HG02938 (cell line): ENCODE measurements at regions not wholly inside any gene's neighbourhood (a gene's known extent, or its start where the extent isn't known, plus 50 kb on each side); places are given as distances from the start of the nearest gene placed in this dataset.

ENCODE experiments used
- ATAC-seq: cut with Tn5 transposase; IDR thresholded peaks from one replicate; pipeline ENCODE4 v1.9.1; 2021; ENCODE audit warnings: mild to moderate bottlenecking, moderate library complexity; ENCODE audit not compliant: unreplicated experiment

DNA sequence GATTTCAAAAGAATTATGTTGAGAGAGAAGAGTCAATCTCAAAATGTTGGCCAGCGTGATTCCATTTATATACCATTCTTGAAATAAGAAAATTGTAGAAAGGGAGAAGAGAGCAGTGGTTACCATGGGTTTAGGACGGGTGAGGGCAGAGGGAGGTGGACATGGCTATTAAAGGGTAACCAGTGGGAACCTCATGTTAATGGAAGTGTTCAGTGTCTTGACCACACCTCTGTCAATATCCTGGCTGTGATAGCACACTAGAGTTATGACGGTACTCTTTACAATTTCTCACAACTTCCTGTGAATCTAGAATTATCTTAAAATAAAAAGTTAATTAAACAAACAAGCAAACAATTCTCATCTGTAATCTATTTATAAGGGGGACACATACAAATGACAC is 821.2 kb downstream of the VRK1 start:
- ATAC-seq = no peak

DNA sequence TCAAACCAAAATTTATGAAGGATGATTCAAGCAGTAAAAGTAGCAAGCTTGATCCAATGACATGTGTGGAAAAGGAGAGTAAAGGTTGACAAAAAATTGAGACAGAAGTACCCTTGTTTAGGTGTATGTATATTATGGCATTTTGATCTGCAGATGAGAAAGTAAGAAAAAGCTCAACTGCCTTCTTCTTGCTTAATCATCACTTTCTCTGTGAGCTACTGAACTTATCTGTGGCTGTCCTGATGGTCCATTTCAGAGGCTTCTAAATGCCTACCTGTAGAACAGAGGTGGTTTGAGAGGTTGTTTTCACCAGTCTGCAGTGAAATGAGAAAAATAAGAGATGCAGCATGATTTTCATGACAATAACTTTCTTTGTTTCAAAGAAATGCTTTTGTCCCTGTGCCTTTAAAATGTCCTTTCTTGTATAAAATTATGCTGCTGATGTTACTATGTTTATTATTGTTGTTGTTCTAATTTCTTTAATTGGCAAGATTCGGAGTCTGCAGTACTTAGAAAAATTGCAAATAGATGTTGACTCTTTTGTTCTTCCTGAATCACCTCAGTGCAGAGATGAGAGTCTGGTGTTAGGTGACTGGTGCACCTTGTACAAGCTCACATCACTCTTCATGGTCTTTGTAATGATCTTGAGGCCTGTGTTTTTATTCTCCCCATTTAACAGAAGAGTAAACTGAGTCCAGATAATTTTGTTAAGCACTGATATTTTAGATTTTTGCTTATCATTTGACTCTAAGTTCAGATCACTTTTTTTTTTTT is 821.9 kb downstream of the VRK1 start:
- no peak for ATAC-seq

DNA sequence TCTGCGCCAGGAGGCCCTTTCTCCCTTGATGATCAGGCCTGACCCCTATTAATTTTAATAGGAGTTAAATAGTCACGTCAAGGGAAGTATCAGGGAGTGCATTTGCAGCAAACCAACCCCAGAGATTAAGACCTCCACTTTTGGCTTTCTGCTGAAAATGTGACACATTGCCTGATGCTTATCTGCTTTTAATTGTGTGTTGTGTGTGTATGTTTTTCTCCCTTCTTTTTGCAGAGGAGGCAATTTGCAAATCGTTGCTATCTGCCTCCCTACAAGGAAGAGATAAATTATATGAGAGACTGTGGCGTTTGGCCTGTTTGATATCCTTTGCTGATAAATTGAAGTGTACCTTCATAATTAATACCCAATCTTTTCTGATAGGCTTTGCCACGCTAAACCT is 822.9 kb downstream of the VRK1 start:
- ATAC-seq = no peak

DNA sequence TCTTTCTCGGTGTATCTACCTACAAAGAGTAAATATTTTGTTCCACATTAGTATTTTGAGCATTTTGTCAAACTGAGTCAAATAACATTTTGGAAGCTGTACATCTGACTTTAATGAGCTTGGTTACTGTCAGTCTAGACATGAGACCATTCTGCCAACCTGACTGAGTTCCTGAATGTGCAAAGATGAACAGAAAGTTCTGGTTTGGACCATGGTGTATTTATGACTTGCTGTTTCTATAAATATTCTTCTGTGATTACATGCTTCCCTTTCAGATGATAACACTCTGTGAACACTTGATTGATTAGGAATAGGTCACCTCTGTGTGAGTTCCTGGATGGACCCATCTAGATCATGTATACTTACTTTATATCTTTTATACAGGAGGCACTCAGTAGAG is 827.8 kb downstream of the VRK1 start:
- ATAC-seq = no peak

DNA sequence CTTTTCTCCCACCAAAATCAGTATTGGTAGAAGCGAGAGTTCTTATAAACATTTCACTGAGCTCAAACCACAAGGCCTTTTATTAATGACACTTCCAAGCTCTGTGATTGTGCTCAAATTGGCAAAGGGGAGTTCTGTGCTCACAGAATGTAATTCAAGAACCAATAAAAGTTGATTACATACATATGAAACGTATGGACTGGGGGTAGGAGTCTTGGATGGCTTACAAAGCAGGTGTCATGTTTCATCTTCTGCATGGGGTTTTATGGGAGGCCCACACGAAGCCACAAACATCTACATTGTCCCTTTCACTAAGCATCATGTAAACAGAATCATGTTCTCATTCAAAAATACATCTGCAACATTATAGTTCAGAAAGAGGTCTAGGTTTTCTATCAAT is 828.3 kb downstream of the VRK1 start:
- ATAC-seq = no peak

DNA sequence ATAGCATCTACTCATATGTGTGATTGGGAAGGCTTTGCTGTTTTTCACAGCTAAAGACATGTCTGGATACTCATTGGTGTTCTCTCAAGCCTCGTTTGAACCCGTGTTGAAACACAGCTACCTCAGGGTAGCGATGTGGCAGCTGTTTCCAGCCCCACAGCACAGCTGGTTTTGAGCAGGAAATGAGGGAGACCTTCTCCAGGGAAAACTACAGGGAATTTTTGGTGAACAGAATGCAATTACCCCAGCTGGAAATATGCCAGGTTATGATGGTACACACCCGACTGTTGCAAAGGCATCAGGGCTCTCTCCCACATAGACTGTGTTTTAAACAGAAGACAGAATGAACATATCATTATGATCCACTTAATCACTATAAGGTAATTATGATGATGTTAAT is 828.9 kb downstream of the VRK1 start:
- no peak for ATAC-seq

DNA sequence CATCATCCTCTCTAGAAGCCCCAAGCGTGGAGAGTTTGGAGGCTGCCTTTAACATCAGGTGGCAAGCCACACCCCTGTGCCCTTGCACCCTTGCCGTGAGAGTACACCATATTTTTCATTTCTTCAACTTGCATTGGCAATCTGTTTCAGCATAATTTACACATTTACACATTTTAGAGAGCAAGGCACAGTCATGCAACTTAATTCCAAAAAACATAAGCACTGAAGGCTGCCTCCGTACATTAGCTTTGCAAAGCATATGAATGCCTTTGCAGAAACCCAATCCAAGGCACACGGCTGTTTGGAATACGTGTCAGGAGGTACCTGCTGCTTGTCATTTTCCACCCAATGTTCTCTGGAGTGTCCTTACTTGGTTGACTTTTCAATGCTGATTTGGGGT is 833.1 kb downstream of the VRK1 start:
- no peak for ATAC-seq

DNA sequence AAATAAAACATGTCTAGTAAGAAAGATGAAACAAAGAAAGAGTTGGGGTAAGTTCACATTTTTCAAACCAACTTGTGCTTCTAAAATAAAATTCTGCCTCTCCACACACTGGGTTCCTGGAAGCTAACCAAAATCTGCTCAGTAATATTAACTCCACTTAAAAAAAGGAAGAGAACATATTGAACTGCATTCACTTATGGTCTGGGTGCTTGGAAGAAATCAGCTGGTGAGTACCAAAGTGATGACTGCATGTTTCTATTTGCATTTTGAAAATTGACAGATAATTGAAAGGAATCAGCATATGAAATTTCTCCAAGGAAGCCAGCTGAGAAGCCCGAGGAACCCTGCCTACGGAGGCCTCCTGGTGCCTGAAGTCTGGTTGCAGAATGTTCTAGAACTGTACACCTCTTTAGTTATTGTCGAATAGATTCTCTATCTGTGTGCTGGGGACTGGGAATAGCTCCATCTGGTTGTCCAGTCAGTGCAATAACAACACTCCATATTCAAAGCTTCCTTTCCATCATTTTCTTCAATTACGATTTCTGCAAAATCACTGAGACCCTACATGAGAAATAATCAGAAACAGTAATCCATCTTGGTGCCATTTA is 836.1 kb downstream of the VRK1 start:
- ATAC-seq = no peak

DNA sequence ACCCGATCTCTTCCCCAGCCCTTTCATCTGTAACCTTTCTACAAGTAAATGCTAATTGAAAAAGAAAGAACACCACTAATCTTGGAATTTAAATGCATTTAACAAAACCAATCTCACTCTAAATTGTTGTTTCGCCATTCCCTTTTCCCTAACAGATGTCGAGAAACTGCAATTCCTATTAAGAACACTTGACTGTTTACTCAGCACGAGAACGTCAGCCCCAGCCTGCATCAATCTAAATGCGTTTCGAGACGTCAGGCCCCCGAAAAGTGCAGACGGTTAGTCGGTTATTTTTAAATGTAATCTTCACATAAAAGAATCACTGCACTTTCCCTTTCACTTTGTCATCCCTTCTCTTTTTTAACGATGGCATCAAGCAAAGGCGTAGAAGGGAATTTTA is 837.6 kb downstream of the VRK1 start:
- ATAC-seq = no peak

DNA sequence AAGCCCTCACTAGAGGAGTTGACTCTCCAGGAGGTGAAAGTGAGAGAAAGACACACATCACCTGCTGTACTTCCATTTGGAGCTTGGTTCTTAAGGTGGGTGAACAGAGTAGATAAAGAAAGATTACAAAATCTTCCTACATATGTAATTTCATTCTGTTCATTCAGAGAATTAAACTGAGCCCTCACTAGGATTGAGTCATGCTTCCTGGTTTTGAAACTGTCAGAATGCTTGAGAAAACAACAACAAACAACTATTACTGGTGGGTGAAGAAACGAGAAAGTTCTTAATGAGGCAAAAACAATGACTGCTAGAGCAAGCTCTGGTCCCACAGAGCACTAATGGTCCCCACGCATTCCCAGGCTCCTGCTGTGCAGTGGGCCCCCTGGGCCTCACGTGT is 841.7 kb downstream of the VRK1 start:
- ATAC-seq = no peak

DNA sequence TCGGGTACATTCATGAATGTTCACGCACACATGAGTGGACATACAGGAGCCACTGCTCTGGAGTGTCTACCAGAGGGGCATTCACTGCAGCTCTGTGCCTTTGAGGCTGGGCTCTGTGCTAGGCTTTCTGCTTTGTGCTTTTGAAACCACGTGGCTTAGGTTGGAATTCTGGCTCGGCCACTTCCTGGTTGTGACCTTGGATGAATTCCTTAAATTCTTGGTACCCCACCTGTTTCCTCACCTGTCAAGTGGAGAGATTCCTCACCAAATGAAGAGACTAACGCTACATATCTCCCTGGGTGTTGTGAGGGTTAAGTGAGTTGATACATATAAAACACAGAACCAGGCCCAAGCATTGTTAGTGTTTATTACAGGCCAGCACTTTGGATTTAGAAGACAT is 842.8 kb downstream of the VRK1 start:
- no peak for ATAC-seq

DNA sequence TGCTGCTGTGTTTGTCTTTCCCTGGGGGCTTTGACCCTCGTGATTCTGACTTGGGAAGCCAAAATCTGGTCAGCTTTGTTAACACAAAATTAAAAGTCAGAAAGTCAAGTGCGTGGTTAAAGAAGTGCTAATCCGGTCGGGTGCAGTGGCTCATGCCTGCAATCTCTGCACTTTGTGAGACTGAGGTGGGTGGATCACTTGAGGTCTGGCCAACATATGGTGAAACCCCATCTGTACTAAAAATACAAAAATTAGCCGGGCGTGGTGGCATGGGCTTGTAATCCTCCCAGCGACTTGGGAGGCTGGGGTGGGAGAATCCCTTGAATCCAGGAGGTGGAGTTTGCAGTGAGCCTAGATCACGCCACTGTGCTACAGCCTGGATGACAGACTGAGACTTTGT is 844.6 kb downstream of the VRK1 start:
- ATAC-seq = no peak

DNA sequence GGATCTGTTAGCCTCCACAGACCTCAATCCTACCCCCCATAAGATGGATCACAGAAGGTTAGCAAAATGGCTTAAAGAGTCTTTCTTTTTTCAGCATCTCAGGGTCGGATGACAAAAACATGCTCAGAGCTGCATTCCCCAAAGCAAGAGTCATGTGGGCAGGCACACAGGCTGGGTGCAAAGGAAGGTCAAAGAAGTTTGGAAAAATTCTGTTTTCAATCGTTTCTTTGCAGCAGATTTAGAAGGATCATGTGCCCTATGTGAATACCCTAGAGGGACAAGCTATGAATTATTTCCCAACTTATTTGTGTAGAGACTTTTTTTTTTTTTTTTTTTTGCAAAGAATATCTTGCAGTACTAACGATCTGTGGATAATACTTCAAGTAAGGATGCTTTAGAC is 845.4 kb downstream of the VRK1 start:
- no peak for ATAC-seq

DNA sequence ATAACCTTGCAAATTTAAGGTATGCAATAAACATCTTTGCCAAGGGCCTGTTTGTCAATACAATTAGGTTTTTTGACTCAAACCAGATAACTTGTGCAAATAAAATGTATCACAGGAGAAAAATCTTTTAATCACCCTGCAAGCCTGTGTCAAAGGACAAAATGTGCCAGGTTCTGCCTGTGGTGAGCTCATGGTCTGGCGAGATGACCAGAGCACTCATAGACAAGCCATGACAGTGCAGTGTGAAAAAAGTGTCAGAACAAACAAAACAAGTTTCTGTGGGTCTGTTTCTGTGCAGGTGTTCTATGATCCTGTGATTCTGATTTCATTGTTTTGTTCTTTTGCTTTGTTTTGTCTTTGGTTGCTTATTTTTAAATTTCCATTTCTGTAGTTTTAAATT is 847.2 kb downstream of the VRK1 start:
- no peak for ATAC-seq

DNA sequence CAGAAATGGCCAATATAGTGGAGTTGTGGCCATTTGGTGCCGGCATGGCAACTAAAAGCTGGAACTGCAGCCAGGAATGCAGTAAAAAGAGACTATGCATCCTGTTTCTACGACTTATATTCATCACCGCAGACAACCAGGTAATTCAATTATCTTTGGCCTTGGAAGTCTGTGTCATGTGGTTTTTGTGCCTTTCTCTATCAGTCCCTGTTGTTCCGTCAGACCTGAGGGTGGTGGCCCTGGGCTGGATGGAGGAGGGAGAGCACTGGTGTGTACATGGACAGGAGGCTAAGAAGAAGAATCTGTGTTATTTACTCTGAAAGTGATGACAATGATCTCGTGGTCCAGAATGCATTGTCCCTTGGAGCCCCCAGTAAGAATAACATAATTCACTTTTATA is 852.6 kb downstream of the VRK1 start:
- ATAC-seq = no peak

DNA sequence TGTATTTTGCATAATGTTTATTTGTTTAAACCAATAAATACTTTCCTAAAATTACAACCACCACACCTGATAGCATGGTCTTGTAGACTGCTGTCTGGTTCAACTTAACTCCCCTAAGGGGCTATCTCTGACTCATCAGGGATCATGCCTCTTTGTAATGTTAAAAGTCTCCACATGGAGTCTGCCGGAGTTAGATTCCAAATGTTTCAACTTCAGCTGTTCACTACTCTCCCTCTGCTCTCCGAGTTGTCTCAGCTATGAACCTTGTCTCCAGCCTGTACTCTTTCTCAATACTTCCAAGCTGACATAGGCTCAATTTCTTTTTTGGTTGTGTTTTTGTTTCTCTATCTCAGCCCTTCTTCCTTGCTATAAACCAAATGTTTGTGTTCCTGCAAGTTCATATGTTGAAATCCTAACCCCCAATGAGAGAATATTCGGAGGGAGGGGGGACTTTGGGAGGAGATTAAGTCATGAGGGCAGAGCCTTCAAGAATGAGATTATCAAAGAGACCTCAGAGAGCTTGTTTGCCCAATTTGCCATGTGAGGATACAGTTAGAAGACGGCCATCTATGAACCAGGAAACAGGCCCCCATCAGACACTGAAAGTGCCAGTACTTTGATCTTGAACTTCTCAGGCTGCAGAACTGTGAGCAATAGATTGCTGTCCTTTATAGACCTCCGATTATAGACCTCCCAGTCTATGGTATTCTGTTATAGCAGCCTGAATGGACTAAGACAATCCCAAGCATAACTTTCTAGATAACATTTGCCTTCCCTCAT is 858.2 kb downstream of the VRK1 start:
- ATAC-seq = no peak

DNA sequence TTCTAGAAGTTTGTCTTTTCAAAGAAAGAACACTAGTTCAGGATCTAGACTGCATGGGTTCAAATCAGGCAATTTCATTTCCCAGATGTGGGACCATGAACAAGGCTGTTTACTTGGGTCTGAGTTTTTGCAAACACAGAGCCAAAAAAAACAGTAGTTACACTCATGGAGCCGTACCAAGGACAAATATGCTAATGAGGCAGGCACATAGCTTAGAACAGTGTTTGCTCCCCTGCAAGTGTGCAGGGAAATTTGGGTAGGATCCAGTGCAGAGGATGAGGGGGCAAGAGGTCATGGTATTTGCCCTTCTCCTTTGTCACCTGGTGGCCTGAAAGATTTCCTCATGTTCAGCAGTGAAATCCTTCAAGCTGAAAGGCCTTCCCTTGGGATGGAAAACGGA is 860.4 kb downstream of the VRK1 start:
- no peak for ATAC-seq

DNA sequence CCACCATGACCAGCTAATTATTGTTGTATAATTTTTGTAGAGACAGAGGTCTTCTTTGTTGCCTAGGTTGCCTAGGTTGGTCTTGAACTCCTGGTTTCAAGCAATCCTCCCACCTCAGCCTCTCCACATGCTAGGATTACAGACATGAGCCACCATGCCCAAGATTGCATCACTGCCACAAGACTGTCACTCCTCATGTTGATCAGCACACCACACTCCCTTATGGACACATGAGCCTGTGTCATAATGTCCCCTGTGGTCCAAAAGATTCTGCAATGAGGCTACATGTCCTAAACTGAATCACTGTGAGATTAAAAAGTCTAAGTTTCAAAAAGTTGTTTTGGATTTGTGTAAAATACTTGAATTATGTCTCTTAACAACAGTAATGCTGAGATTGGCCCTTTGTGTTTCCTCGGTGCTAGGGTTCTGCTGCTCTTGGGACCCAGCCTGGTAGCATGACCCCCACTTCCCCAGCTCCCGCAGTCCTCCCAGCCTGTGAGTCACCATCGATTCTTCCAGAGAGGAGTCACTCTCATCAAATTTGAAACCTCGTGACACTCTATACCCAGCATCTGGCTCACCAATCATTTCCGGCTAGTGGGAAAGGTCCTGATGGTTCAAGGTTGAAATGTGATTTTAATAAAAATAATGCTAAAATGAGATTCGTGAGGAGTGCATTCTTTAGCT is 890.9 kb downstream of the VRK1 start:
- ATAC-seq = no peak

DNA sequence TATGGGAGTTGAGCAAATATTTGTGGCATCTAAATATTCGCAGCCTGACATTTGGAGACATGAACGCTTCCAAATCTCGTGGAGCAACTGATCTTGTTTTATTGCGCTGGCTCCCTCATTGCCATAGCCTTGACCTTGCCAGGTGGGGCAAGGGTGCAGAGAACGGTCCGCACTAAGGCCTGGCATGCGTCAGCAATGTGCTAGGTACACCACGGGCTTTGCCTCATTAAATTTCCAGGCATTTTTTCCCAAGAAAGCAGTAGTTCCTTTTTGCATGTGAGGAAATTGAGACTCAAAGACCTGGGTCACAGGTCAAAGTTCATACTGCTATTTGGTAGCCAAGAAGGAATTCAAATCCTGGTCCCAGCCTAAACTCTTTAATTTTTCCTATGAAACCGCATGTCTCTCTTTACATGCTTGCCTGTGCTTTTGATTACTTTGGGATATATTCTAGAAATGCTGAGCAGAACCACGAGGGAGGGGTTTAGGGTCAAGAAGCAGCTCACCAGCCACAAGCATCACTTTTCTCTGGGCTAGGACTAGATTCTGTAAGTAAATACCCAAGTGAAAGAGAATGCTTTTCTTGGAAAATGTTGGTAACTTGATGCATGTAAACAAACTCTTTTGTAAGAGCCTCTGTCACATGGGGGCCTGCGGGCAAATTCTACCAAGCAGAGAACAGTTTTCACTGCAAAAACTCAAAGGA is 891.6 kb downstream of the VRK1 start:
- ATAC-seq = no peak

DNA sequence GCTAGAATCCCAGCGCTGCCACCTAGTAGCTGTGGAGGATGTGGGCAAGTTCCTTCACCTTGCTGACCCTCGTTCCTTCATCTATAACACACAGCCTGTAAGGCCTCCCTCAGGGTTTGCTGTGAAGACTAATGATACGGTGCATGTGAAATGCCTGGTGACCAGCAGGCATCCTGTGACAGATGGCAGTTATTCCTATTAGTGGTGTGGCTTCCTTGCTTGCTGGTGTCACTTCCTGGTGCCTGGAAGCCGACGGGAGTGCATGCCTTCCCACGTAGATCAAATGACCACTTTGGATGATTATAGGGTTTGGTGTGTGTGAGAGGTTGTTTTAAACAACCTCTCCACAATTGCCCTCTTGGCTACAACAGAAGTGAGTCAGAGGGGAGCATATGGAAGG is 894.9 kb downstream of the VRK1 start:
- no peak for ATAC-seq

DNA sequence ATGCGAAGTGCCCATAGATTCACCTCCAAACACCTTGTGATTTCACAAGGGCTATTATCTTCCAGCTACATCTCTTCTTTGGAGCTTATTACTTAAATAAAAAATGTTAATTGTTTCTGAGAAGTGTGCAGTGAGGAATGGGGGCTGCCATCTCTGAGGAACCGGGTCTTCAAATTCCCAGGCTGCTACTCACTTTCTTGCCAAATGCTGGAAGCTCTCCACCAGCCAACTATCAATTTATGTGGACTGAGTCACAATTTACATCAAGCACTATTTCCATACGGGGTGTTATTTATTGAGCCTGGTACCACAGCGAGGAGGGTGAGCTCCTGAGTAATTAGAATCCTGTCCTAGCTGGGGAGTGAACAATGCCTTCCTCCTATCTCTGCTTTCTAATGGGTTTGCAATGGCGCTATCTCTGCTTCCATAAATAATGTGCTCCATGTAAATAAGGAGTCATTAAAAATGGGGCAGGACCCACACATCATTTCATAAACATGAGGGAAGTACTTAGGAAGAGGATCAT is 898.3 kb downstream of the VRK1 start:
- ATAC-seq = no peak
